ENCODE measurements at regions not wholly inside any gene's neighbourhood (a gene's known extent, or its start where the extent isn't known, plus 50 kb on each side); places are given as distances from the start of the nearest gene placed in this dataset.
"Not testable (repeated sequence)": the region's sequence is repeated elsewhere in the genome, so short reads cannot be mapped to it uniquely, and the experiment has no call there.

DNA sequence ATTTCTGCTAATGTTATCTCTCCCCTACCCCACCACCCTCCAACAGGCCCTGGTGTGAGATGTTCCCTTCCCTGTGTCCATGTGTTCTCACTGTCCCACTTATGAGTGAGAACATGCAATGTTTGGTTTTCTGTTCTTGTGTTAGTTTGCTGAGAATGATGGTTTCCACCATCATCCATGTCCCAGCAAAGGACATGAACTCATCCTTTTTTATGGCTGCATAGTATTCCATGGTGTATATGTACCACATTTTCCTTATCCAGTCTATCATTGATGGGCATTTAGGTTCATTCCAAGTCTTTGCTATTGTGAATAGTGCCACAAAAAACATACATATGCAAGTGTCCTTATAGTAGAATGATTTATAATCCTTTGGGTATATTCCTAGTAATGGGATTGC, 104.5 kb downstream of the ZNF33B start:
- DNase-seq (ENCODE audit: low read depth in 4 of 4, low spot score in 3 of 4): not testable (repeated sequence)

DNA sequence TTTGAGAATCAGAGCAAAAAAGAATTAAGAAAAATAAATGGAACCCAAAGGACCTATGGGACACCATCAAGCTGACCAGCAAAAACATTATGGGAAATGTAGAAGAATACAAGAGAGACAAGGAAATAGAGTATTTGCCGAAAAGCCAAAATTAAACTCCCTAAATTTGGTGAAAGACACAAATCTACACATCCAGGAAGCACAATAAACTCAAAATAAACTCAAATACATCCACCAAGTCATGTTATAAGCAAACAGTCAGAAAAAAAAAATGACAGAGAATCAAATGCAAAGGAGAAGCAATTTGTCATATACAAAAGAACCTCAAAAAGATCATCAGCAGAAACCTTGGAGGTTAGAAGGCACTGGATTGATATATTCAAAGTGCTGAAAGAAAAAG, 105.4 kb downstream of the ZNF33B start:
- no peak for DNase-seq (ENCODE audit: low read depth in 4 of 4, low spot score in 3 of 4)

DNA sequence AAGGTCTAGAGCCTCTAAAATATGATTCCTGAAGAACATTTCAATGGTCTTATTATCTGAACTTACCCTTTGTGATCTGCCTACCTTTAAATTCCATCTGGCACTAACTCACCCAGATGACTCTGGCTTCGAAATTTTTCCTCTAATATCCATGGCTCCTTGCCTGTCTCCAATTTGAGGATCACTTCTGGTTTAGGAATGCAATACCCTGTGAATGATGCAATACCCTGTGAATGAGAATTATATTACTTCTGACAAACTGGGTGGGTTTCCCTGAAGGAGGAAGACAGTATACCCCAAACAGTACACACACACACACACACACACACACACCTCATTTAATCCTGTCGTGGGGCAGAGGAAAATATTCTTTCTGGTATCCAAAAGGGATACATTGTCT, 115.3 kb downstream of the ZNF33B start:
- no peak for DNase-seq (ENCODE audit: low read depth in 4 of 4, low spot score in 3 of 4)

DNA sequence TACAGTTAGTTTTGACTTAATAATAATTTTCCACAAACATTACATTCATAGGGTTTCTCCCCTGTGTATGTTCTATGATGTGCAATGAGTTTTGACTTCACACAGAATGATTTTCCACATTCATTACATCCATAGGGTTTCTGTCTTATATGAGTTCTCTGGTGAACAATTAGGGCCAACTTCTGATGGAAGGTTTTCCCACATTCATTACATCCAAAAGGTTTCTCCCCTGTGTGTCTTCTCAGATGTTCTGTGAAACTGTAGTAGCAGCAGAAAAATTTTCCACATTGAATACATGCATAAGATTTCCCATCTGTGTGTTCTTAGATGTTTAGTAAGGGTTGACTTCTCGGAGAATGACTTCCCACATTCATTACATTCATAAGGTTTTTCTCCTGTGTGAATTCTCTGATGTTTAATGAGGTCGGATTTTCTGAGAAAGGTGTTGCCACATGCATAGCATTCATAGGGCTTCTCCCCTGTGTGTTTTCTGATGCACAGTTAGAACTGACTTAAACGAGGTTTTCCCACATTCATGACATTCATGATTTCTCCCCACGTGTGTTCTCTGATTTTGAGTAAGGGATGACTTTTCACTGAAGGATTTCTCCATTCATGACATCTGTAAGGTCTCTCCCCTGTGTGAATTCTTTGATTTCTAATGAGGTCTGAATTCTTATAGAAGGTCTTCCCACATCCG, 118.5 kb downstream of the ZNF33B start:
- no peak for DNase-seq (ENCODE audit: low read depth in 4 of 4, low spot score in 3 of 4)

DNA sequence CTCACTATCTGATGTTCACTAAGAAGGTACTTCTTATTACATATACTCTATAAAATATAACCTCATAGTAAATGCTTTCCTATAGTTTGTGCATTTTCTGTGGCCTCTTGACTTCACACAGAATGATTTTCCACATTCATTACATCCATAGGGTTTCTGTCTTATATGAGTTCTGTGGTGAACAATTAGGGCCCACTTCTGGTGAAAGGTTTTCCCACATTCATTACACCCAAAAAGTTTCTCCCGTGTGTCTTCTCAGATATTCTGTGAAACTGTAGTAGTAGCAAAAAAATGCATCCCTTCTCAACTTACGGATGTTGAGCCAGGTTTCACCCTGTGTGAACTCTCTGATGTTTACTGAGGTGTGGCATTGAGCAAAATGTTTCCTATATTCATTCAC, 119.3 kb downstream of the ZNF33B start:
- DNase-seq (ENCODE audit: low read depth in 4 of 4, low spot score in 3 of 4): no peak

DNA sequence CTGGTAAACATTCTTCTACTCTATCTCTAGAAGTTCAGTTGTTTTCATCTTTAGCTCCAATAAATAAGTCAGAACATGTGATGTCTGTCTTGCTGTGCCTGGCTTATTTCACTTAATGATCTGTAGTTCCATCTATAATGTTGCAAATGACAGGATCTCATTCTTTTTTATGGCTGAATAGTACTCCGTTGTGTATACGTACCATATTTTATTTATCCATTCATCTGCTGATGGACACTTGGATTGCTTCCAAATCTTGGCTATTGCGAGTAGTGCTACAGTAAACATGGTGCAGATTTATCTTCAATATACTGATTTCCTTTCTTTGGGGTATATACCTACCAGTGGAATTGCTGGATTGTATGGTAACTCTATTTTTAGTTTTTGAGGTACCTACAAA, 124.4 kb downstream of the ZNF33B start:
- no peak for DNase-seq (ENCODE audit: low read depth in 4 of 4, low spot score in 3 of 4)

DNA sequence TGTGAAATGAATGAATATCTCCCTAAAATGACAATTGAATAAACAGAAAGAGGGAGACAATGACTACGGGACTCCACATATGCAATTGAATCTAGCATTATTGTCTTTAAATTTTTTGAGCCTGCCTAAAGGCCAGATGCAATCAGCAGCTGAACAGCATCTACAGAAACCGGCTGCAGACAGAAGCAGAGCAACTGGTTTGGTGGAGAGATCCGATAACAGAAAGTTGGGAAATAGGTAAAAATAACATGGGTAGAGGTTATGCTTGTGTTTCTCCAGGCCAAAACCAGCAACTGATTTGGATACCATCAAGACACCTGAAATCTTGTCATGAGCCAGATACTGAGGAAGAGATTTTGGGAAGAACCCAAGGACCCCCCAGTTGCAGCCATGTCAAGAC, 146.6 kb downstream of the ZNF33B start:
- DNase-seq (ENCODE audit: low read depth in 4 of 4, low spot score in 3 of 4): no peak

DNA sequence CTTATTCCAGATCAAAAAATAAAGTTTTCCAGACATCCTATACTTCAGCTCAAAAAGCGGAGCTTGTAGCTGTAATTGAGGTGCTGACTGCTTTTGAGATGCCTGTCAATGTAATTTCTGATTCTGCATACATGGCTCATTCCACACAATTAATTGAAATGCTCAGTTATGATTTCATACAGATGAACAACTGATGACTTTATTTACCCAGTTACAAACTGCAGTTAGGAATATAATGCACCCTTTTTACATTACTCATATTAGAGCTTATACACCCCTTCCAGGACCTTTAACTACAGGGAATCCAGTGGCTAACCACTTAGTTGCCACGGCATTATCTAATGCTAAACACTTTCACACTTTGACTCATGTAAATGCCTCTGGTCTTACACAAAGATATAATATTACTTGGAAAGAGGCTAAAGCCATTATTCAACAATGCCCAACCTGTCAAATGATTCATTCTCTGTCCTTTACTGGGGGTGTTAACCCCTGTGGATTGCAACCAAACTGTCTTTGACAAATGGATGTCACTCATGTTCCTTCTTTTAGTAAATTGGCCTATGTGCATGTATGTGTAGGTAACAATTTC, 147.3 kb downstream of the ZNF33B start:
- DNase-seq (ENCODE audit: low read depth in 4 of 4, low spot score in 3 of 4): no peak

DNA sequence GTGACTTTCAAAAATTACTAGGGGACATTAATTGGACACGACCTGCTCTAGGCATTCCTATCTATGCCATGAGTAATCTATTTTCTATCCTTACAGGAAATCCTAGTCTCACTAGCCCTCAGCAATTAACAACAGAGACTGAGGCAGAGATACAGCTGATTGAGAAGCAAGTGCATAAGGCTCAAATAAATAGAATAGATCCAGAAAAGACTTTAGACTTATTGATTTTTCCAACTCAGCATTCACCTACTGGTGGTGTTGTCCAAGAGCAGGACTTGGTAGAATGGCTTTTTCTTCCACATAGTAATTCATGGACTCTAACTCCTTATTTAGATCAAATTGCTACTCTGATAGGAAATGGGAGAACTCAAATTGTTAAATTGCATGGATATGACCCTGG, 148.0 kb downstream of the ZNF33B start:
- DNase-seq (ENCODE audit: low read depth in 4 of 4, low spot score in 3 of 4): no peak

DNA sequence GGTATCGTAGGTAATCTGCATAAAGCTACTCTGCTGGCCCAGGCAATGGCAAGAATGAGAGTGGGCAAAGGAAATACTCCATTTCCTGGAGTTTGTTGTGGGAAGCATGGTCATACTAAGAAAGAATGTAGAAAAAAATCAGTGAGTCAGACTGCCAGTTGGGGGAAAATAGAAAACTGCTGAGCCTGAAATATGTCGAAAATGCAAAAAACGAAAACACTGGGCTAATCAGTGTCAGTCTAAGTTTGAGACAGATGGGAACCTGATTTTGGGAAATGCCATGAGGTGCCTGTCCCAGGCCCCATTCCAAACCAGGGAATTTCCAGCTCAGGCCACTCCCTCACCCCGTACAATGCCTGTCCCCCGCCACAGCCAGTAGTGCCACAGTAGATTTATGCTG, 150.0 kb downstream of the ZNF33B start:
- no peak for DNase-seq (ENCODE audit: low read depth in 4 of 4, low spot score in 3 of 4)

DNA sequence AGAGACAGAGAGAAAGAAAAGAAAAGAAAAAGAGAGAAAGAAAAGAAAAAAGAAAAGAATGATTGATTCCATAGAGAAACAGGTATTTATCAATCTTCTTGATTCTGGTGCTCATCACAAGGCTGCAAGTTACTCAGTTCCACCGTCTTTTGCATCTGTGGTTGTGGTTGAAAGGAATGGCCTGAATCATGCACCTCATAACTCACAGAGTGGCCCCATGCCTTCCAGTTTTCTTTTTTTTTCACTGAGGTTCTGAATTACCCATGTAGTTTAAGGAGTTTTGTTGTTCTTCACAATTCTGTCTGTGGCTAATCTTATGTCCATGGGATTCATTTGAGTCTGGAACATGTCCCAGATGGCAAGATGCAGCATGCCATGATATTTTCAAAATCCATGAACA, 156.0 kb downstream of the ZNF33B start:
- no peak for DNase-seq (ENCODE audit: low read depth in 4 of 4, low spot score in 3 of 4)

DNA sequence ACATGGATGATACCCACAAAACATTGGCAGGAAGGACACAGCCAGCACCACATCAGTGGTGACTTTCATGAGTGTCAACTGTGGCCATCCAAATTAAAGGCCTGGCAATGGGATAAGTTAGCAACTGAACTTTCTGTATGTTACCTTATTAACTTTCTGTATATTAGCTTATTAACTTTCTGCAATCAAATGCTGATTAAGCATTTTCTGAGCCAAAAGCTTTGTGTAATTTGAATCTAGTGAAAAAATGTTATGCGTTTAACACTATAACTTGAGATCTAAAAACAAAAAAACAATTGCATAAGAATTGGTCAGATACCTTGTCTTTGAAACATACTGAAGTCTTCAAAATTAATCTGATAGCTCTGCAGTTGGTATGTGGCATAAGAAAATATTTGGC, 159.3 kb downstream of the ZNF33B start:
- no peak for DNase-seq (ENCODE audit: low read depth in 4 of 4, low spot score in 3 of 4)

DNA sequence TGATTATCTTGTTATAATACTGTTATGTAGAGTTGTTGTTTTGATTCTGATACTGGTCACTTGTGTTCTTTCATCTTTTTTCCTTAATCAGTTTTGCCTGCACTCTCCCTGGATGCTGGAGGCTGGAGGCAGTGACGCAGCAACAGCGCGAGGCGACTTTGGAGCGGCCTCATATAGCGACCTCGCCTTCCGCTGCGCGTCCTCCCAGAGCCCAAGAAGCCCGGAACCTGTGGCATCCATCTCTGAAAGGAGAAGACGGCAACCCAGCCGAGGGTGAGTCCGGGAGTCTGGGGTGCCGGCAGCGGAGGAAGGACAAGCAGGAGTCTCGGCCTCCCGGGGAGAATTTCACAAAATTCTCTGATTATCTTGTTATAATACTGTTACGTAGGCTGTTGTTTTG, 161.2 kb downstream of the ZNF33B start:
- DNase-seq (ENCODE audit: low read depth in 4 of 4, low spot score in 3 of 4): no peak

DNA sequence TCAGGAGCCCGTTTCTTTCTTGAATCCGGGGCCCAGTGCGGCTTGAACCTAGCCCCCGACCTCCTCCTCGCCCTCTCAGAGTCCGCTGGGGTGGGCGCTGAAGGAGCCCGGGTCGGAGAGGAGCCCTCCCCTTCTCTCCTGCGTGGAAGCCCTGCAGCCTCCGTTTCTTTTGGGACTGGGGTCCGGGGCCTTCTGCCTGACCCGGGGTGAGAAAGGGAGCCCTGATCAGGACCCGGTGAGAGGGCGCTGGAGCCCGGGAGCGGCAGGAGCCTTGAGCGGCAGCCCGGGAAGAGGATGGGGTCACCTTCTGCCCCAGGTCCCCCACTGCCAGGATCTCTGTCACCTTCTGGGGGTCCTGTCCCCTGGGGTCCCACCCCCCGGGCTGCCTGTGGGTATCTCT, 162.3 kb downstream of the ZNF33B start:
- DNase-seq (ENCODE audit: low read depth in 4 of 4, low spot score in 3 of 4): no peak

DNA sequence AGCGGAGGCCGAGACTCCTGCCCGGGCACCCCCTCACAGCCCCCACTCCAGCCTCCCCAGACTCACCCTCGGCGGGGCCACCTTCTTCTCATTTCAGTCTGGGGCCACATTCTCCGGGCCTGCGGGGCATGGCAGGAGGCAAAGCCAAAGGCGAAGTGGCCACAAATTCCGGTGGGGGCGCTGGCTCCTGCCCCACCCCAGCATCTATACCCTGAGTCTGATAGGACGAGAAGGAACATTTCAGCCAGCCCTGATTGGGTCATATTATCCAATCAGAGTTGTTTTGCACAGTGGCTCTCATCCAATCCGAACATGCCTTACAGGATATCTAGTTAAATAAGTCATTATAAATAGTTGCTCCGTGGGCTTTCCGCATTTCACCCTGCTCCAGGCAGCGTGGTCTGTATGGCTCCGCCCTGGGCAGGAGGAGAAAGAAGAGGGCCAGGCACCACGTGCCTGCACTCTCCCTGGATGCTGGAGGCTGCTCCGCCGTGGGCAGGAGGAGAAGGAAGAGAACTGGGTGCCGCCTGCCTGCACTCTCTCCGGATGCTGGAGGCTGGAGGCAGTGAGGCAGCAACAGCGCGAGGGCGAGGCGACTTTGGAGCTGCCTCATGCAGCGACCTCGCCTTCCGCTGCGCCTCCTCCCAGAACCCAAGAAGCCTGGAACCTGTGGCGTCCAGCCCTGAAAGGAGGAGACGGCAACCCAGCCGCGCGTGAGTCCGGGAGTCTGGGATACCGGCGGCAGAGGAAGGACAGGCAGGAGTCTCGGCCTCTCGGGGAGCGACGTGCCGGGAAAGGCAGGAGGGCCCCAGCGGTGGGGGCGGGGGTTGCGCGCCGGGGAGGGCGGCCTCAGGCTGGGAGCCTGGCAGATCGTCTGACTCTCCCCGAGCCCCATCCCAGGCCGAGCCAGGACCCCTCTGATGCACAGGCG, 162.9 kb downstream of the ZNF33B start:
- no peak for DNase-seq (ENCODE audit: low read depth in 4 of 4, low spot score in 3 of 4)

DNA sequence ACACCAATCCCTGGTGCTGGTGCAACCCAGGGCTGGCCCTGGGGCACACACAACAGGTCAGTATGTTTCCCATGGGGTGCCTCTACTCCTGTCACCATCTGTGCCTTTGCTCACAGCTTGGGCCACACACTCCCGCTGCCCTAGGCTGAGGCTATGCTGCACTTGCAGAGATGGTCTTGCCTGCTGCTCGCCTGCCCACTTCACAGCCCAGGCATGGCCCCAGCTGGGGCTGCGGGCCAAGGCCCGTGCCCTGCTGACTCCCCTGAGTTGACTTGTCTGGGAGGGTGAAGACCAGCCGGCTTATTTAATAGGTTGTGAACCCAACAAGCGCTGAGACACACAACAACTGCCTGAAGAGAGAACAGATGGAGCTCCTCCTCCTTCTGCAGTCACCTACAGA, 184.1 kb downstream of the ZNF33B start:
- no peak for DNase-seq (ENCODE audit: low read depth in 4 of 4, low spot score in 3 of 4)

DNA sequence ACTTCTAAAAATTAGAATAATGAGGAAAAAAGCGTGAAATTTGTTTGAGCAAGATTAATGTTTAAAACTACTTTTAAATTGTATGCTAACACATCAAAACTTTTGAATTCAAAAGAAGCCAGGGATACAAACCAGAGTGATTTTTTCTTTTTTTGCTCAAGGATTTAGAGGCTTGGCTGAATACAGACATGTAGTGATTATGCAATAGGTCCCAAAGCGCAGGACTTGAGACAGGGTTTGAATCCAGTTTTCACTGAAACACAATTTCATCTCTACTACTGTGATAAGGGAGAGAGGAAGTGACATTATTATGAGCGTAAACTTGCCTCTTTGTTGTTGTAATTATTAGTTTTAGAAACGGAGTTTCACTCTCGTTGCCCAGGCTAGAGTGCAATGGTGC, 207.3 kb downstream of the ZNF33B start:
- DNase-seq (ENCODE audit: low read depth in 4 of 4, low spot score in 3 of 4): no peak

DNA sequence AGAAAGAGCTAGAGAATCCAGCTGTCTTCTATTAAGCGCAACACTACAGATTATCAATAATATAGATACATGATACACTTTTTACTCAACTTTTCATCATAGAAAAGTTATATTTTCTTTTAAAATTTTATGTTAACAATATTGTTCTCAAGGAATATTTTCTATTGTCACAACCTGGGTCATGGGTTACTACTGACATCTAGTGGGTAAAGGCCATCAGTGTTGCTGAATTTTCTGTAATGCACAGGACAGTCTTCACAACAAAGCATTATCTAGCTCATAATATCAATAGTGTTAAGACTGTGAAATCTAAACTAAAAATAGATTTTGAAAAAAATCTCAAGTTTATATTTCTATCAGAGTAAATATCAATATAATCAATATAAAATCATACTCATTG, 209.8 kb downstream of the ZNF33B start:
- no peak for DNase-seq (ENCODE audit: low read depth in 4 of 4, low spot score in 3 of 4)

DNA sequence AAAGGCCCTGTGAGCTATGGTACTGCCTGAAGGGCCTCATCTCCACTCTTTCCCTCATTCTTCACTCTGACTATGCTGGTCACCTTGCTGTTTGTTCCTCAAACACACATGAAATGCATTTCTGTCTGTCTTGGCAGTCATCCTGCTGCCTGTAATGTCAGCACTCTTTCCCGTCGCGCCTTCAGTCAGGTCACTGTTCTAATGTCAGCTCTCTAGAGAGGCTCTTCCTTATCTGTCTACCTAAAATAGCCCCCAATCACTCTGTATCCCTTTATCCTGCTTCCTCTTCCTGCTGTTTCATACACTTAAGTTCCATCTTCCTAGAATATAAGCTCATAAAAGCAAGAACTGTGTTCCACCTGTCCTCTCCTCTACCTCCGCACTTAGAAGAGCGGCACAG, 215.5 kb downstream of the ZNF33B start:
- no peak for DNase-seq (ENCODE audit: low read depth in 4 of 4, low spot score in 3 of 4)

DNA sequence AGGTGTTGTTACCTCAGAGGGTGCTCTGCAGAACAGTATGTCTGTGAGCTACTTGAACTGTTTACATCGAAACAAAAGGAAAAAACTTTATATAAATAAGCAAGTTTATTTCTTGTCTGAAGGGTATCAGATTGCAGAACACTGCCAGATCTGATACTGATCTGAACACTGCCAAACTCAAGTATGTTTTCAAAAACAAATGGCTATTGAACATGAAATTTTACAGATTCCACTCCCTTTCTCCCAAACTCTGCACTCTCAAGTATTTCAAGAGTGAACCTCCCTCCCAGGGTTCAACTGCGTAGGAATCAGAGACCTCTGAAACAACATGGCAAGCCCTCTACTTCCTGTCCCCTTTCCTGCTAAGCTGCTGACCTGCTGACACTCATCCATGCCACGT, 216.6 kb downstream of the ZNF33B start:
- DNase-seq (ENCODE audit: low read depth in 4 of 4, low spot score in 3 of 4): no peak

DNA sequence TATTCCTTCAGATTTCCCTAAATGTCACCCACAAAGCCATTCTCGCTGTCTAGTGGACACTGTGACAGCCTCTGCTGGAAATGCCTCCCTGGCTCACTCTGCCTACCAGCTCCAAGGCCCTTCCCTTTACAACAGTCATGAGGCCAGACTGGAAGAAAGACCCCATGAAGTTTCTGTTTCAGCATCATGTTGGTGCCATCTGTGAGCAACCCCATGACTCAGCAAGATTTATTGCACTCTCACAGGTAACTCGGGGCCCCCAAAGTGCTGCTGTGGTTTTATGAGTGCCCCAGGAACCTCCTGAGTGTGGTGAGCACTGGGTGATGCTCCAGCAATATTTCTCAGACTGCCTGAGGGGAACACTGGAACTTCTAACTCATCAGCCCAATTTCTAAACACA, 218.6 kb downstream of the ZNF33B start:
- DNase-seq (ENCODE audit: low read depth in 4 of 4, low spot score in 3 of 4): no peak

Measured in left renal pelvis (tissue), 4 donors.